H9 (cell line): ENCODE measurements at regions not wholly inside any gene's neighbourhood (a gene's known extent, or its start where the extent isn't known, plus 50 kb on each side); places are given as distances from the start of the nearest gene placed in this dataset.

Experiments
- DNase-seq: peaks from one replicate; pipeline ENCODE4 v3.0.0-alpha.2; 2017
- H2AFZ ChIP-seq: one replicate; pipeline ENCODE4 v1.6.1; 2013; ENCODE audit warnings: mild to moderate bottlenecking, low read length, control low read depth, moderate library complexity
- H2AK5ac ChIP-seq: 2 replicates; pipeline ENCODE4 v1.6.1; 2013; ENCODE audit warnings: low read length, control low read depth, mixed read lengths; ENCODE audit not compliant: insufficient read length
- H2BK120ac ChIP-seq: one replicate; pipeline ENCODE4 v1.6.1; 2013; ENCODE audit warnings: low read depth, mild to moderate bottlenecking, low read length, control low read depth, inconsistent platforms; ENCODE audit not compliant: poor library complexity, severe bottlenecking
- H2BK12ac ChIP-seq: 2 replicates; pipeline ENCODE4 v1.6.1; 2013; ENCODE audit warnings: low read length, control low read depth, mixed read lengths, low read depth; ENCODE audit not compliant: insufficient read length
- H2BK15ac ChIP-seq: 2 replicates; pipeline ENCODE4 v1.6.1; 2013; ENCODE audit warnings: low read depth, low read length, control low read depth
- H2BK20ac ChIP-seq: one replicate; pipeline ENCODE4 v1.6.1; 2013; ENCODE audit warnings: low read depth, mild to moderate bottlenecking, low read length, control low read depth, inconsistent platforms; ENCODE audit not compliant: poor library complexity, severe bottlenecking
- H2BK5ac ChIP-seq: 2 replicates; pipeline ENCODE4 v1.6.1; 2013; ENCODE audit warnings: low read length, control low read depth, mixed read lengths; ENCODE audit not compliant: insufficient read length
- H3K14ac ChIP-seq: 2 replicates; pipeline ENCODE4 v1.6.1; 2013; ENCODE audit warnings: low read length, control low read depth; ENCODE audit not compliant: insufficient read depth
- H3K18ac ChIP-seq: 2 replicates; pipeline ENCODE4 v1.6.1; 2013; ENCODE audit warnings: low read depth, mild to moderate bottlenecking, mixed read lengths, low read length, control low read depth; ENCODE audit not compliant: insufficient read length
- H3K23ac ChIP-seq: 2 replicates; pipeline ENCODE4 v1.6.1; 2013; ENCODE audit warnings: low read length, control low read depth, mixed read lengths, low read depth; ENCODE audit not compliant: insufficient read length
- H3K23me2 ChIP-seq: 2 replicates; pipeline ENCODE4 v1.6.1; 2013; ENCODE audit warnings: low read depth, mild to moderate bottlenecking, mixed read lengths, low read length, control low read depth; ENCODE audit not compliant: insufficient read length, poor library complexity, severe bottlenecking
- H3K27ac ChIP-seq: 2 replicates; pipeline ENCODE4 v1.5.1; 2013; ENCODE audit warnings: low read length, control low read depth, mixed read lengths, low read depth; ENCODE audit not compliant: insufficient read length
- H3K27me3 ChIP-seq: 2 replicates; pipeline ENCODE4 v1.6.1; 2013; ENCODE audit warnings: low read length, control low read depth, inconsistent platforms; ENCODE audit not compliant: insufficient read depth
- H3K4ac ChIP-seq: 2 replicates; pipeline ENCODE4 v1.6.1; 2013; ENCODE audit warnings: low read depth, mild to moderate bottlenecking, control low read depth, inconsistent platforms, low read length, moderate library complexity
- H3K4me1 ChIP-seq: 2 replicates; pipeline ENCODE4 v1.6.1; 2013; ENCODE audit warnings: low read length, control low read depth, inconsistent platforms; ENCODE audit not compliant: insufficient read depth
- H3K4me2 ChIP-seq: 2 replicates; pipeline ENCODE4 v1.6.1; 2013; ENCODE audit warnings: low read length, control low read depth, mixed read lengths; ENCODE audit not compliant: insufficient read length, insufficient read depth
- H3K56ac ChIP-seq: 2 replicates; pipeline ENCODE4 v1.6.1; 2013; ENCODE audit warnings: low read depth, mild to moderate bottlenecking, mixed read lengths, low read length, control low read depth; ENCODE audit not compliant: insufficient read length
- H3K79me1 ChIP-seq: 2 replicates; pipeline ENCODE4 v1.6.1; 2013; ENCODE audit warnings: low read depth, mild to moderate bottlenecking, moderate library complexity, low read length, control low read depth, inconsistent platforms; ENCODE audit not compliant: insufficient read depth, poor library complexity, severe bottlenecking
- H3K79me2 ChIP-seq: 2 replicates; pipeline ENCODE4 v1.6.1; 2013; ENCODE audit warnings: low read length, control low read depth, inconsistent platforms; ENCODE audit not compliant: insufficient read depth
- H3K9ac ChIP-seq: 2 replicates; pipeline ENCODE4 v1.6.1; 2013; ENCODE audit warnings: low read length, control low read depth, mixed read lengths; ENCODE audit not compliant: insufficient read length; ENCODE audit errors: extremely low read depth
- H3K9me3 ChIP-seq: one replicate; pipeline ENCODE4 v1.6.1; 2013; ENCODE audit warnings: low read depth, low read length, inconsistent platforms; ENCODE audit not compliant: control insufficient read depth
- H3T11ph ChIP-seq: one replicate; pipeline ENCODE4 v1.6.1; 2013; ENCODE audit warnings: mild to moderate bottlenecking, low read length, control low read depth, inconsistent platforms
- H4K20me1 ChIP-seq: one replicate; pipeline ENCODE4 v1.6.1; 2013; ENCODE audit not compliant: control insufficient read depth, insufficient read length, insufficient read depth
- H4K5ac ChIP-seq: 2 replicates; pipeline ENCODE4 v1.6.1; 2013; ENCODE audit warnings: low read depth, mild to moderate bottlenecking, mixed read lengths, low read length, control low read depth; ENCODE audit not compliant: insufficient read length
- H4K8ac ChIP-seq: replicated peaks from 2 replicates; pipeline ENCODE4 v1.6.1; 2013; ENCODE audit warnings: low read length, control low read depth, mixed read lengths, low read depth; ENCODE audit not compliant: insufficient read length
- H4K91ac ChIP-seq: 2 replicates; pipeline ENCODE4 v1.6.1; 2013; ENCODE audit warnings: low read depth, mild to moderate bottlenecking, moderate library complexity, mixed read lengths, low read length, control low read depth; ENCODE audit not compliant: insufficient read length
- H3K27ac Mint-ChIP-seq, 3 experiments: 2 replicates in 2 of 3; 3 replicates in 1 of 3; pipeline ENCODE4 v1.8.0; 2020 to 2021; ENCODE audit warnings: mixed read lengths in 3 of 3, mild to moderate bottlenecking in 1 of 3, moderate library complexity in 1 of 3
- H3K27me3 Mint-ChIP-seq: 2 replicates; pipeline ENCODE4 v1.8.0; 2021; ENCODE audit warnings: low read depth, mild to moderate bottlenecking, moderate library complexity, mixed read lengths
- H3K36me3 Mint-ChIP-seq, 3 experiments: 2 replicates in 2 of 3; 3 replicates in 1 of 3; pipeline ENCODE4 v1.8.0; 2020 to 2021; ENCODE audit warnings: low read depth in 3 of 3, mixed read lengths in 3 of 3; ENCODE audit not compliant: insufficient read depth in 1 of 3
- H3K4me1 Mint-ChIP-seq, 2 experiments: 2 replicates each; pipeline ENCODE4 v1.8.0; 2020; ENCODE audit warnings: mixed read lengths in 2 of 2
- H3K4me3 Mint-ChIP-seq, 2 experiments: 2 replicates in 1 of 2; 3 replicates in 1 of 2; pipeline ENCODE4 v1.8.0; 2020 to 2021; ENCODE audit warnings: mild to moderate bottlenecking in 2 of 2, mixed read lengths in 2 of 2, moderate library complexity in 1 of 2
- H3K9me3 Mint-ChIP-seq, 2 experiments: 2 replicates in 1 of 2; 3 replicates in 1 of 2; pipeline ENCODE4 v1.8.0; 2020; ENCODE audit warnings: mild to moderate bottlenecking in 2 of 2, mixed read lengths in 2 of 2, moderate library complexity in 1 of 2
- CTCF ChIP-seq: fragments of 200-600 bp; sonication (generic); conservative IDR thresholded peaks from 3 replicates; pipeline ENCODE4 v1.8.0; 2021; ENCODE audit warnings: antibody characterized with exemption, mild to moderate bottlenecking
- WGBS: extraction: QIAGEN DNeasy Blood & Tissue Kit; methylation state at CpG from one replicate; pipeline ENCODE4 v1.1.7; 2013; ENCODE audit warnings: missing lambda C conversion rate, low lambda C conversion rate, mixed read lengths; ENCODE audit not compliant: insufficient read length; ENCODE audit errors: extremely low coverage; 5-methylcytosine and 5-hydroxymethylcytosine counted together

- Histone ChIP-seq H3K27me3 (no peaks in the 10 kb centered on the region), H4K5ac (no peak overlapping the region), H4K8ac (no peak overlapping the region), H3K79me1 (no peaks in the 10 kb centered on the region), H3K23me2 (no peaks in the 10 kb centered on the region), H2AK5ac (no peak overlapping the region), H3K79me2 (no peaks in the 10 kb centered on the region), H2BK20ac (no peak overlapping the region), H3K4ac (no peak overlapping the region), H3K9me3 (no peaks in the 10 kb centered on the region), H4K91ac (no peak overlapping the region), H3K18ac (no peak overlapping the region), H3K4me2 (no peak overlapping the region), H2BK120ac (no peak overlapping the region), H2AFZ (no peak overlapping the region), H3K9ac (no peak overlapping the region), H3K4me1 (no peaks in the 10 kb centered on the region), H4K20me1 (peaks cover 2% of the 10 kb centered on the region), H2BK12ac (no peak overlapping the region), H3T11ph (no peak overlapping the region), H3K27ac (no peak overlapping the region), H3K14ac (no peak overlapping the region; the same call in 1 of the 2 replicates), H2BK15ac (no peak overlapping the region), H3K56ac (no peak overlapping the region), H2BK5ac (no peak overlapping the region), H3K23ac (no peak overlapping the region)
- 0 out of 5 replicates have a peak, but pooled peaks cover 0 to 4% of the 10 kb centered on the region in 2 experiments for H3K9me3 Mint-ChIP-seq
- DNase-seq, result no peak
- peaks cover 0 to 2% (median 0%) of the 10 kb centered on the region in 3 experiments; a peak in 3 of 7 replicates for H3K36me3 Mint-ChIP-seq
- H3K4me1 Mint-ChIP-seq, result peaks cover 5 to 21% of the 10 kb centered on the region in 2 experiments
- no peak for TF ChIP-seq CTCF
- H3K27me3 Mint-ChIP-seq, result no peaks in the 10 kb centered on the region; the same call in 1 of the 2 replicates
- H3K27ac Mint-ChIP-seq, result peak overlapping the region; percentile 37 to 52 (median 49); a peak in 3 of 7 replicates
- no CpG with 5 or more reads among the region's 30 CpGs for WGBS
- no peak overlapping the region for H3K4me3 Mint-ChIP-seq
Observed at GRCh38 chr4:3363411-3364141, 70.8 kb downstream of the RGS12 start.
